Caco-2 (cell line): ENCODE measurements at regions not wholly inside any gene's neighbourhood (a gene's known extent, or its start where the extent isn't known, plus 50 kb on each side); places are given as distances from the start of the nearest gene placed in this dataset.

Source experiments
- BruUV-seq: library from RNA; stranded (reverse); fragments of 400-500 nt; replicated peaks from 2 replicates; lab custom pipeline; 2021; lab: Mats Ljungman, UMichigan
- CTCF ChIA-PET: fragments of 300-600 bp; sonication (Branson Sonifier 250); formaldehyde crosslinking; loops from one replicate; lab custom pipeline; 2022; ENCODE audit warnings: antibody characterized with exemption; lab: Charles Lee
- POLR2A ChIA-PET: fragments of 300-600 bp; sonication (Branson Sonifier 250); formaldehyde crosslinking; loops from one replicate; lab custom pipeline; 2022; ENCODE audit warnings: antibody characterized with exemption; lab: Charles Lee
- DNase-seq, 2 experiments: peaks; one replicate each; pipeline versions ENCODE4 v3.0.0 to v3.0.0-alpha.2; 2020 to 2022
- H3K27me3 ChIP-seq: replicated peaks from 2 replicates; pipeline ENCODE4 v1.6.0; 2011; ENCODE audit warnings: low read length; ENCODE audit not compliant: control insufficient read depth, insufficient read depth
- H3K36me3 ChIP-seq: 2 replicates; pipeline ENCODE4 v1.5.1; 2011; ENCODE audit warnings: low read length; ENCODE audit not compliant: control insufficient read depth, insufficient read depth
- H3K4me1 ChIP-seq: fragments of 250-450 bp; sonication (Bioruptor Pico); 2 replicates; pipeline ENCODE4 v1.5.1; 2020; ENCODE audit warnings: mild to moderate bottlenecking
- H3K4me3 ChIP-seq: 2 replicates; pipeline ENCODE4 v1.5.1; 2011; ENCODE audit warnings: low read depth, mild to moderate bottlenecking, control low read depth, low read length
- H3K9me3 ChIP-seq: fragments of 250-450 bp; sonication (Bioruptor Pico); 2 replicates; pipeline ENCODE4 v1.5.1; 2020; ENCODE audit warnings: mild to moderate bottlenecking, moderate library complexity
- H3K27ac Mint-ChIP-seq: one replicate; pipeline ENCODE4 v1.8.0; 2022; ENCODE audit warnings: mixed read lengths; ENCODE audit not compliant: unreplicated experiment
- H3K27me3 Mint-ChIP-seq: one replicate; pipeline ENCODE4 v1.8.0; 2022; ENCODE audit warnings: mixed read lengths; ENCODE audit not compliant: insufficient read depth, unreplicated experiment
- H3K36me3 Mint-ChIP-seq: one replicate; pipeline ENCODE4 v1.8.0; 2022; ENCODE audit warnings: mild to moderate bottlenecking, mixed read lengths; ENCODE audit not compliant: insufficient read depth, unreplicated experiment
- H3K4me1 Mint-ChIP-seq: one replicate; pipeline ENCODE4 v1.8.0; 2022; ENCODE audit warnings: low read depth, mixed read lengths; ENCODE audit not compliant: unreplicated experiment
- H3K4me3 Mint-ChIP-seq: one replicate; pipeline ENCODE4 v1.8.0; 2022; ENCODE audit warnings: mild to moderate bottlenecking, moderate library complexity, mixed read lengths; ENCODE audit not compliant: unreplicated experiment
- H3K9me3 Mint-ChIP-seq: one replicate; pipeline ENCODE4 v1.8.0; 2022; ENCODE audit warnings: mixed read lengths; ENCODE audit not compliant: unreplicated experiment
- CTCF ChIP-seq, 2 experiments: fragments of 200-600 bp in 1 of 2; IDR thresholded peaks; 1 replicate in 1 of 2; 2 replicates in 1 of 2; pipeline versions ENCODE4 v1.5.1 to v1.8.0; 2011 to 2022; ENCODE audit warnings: antibody characterized with exemption in 1 of 2, control low read depth in 1 of 2, inconsistent platforms in 1 of 2, low read depth in 1 of 2, low read length in 1 of 2, mild to moderate bottlenecking in 1 of 2, moderate library complexity in 1 of 2; ENCODE audit not compliant: insufficient read depth in 1 of 2, severe bottlenecking in 1 of 2, unreplicated experiment in 1 of 2
- intact Hi-C: fragments of 100-400 bp; cut with micrococcal nuclease; formaldehyde crosslinking; loops from one replicate; pipeline ENCODE4 v1.10.0; 2022; ENCODE audit not compliant: unreplicated experiment

- DNase-seq: no peak
- BruUV-seq: no TSS peak
- H3K4me3 ChIP-seq: no peak overlapping the region
- no peak overlapping the region for H3K27ac Mint-ChIP-seq
- H3K4me3 Mint-ChIP-seq: no peak overlapping the region
- no peaks in the 10 kb centered on the region for H3K27me3 ChIP-seq
- no peaks in the 10 kb centered on the region for H3K9me3 Mint-ChIP-seq
- intact Hi-C loops: no loop called here
- no peak for TF ChIP-seq CTCF (IDR thresholded peaks at IDR 0.05; ENCODE audit: insufficient read depth in 1 of 2, low read depth in 1 of 2, low read length in 1 of 2, severe bottlenecking in 1 of 2, unreplicated experiment in 1 of 2)
- H3K4me1 ChIP-seq: peaks cover 7% of the 10 kb centered on the region; the same call in 1 of the 2 replicates
- ChIA-PET CTCF (no interaction called here), POLR2A (no interaction called here)
- peaks cover 3% of the 10 kb centered on the region for H3K27me3 Mint-ChIP-seq
- peaks cover 2% of the 10 kb centered on the region for H3K36me3 Mint-ChIP-seq
- no peaks in the 10 kb centered on the region for H3K36me3 ChIP-seq
- no peaks in the 10 kb centered on the region for H3K9me3 ChIP-seq
- H3K4me1 Mint-ChIP-seq: peaks cover 8% of the 10 kb centered on the region
These were observed 609.0 kb upstream of the CFAP20DC start for GRCh38 chr3:59658866-59659265.

GRCh38 chr3:59658274-59658673, 608.4 kb upstream of the CFAP20DC start:
- no peak for TF ChIP-seq CTCF (IDR thresholded peaks at IDR 0.05; ENCODE audit: insufficient read depth in 1 of 2, low read depth in 1 of 2, low read length in 1 of 2, severe bottlenecking in 1 of 2, unreplicated experiment in 1 of 2)
- Mint-ChIP-seq H3K36me3 (no peaks in the 10 kb centered on the region), H3K4me3 (no peak overlapping the region), H3K27me3 (peaks cover 3% of the 10 kb centered on the region), H3K4me1 (peaks cover 5% of the 10 kb centered on the region), H3K9me3 (no peaks in the 10 kb centered on the region), H3K27ac (no peak overlapping the region)
- ChIA-PET POLR2A (no interaction called here), CTCF (no interaction called here)
- DNase-seq: no peak
- no peaks in the 10 kb centered on the region for H3K9me3 ChIP-seq
- H3K36me3 ChIP-seq: no peaks in the 10 kb centered on the region
- no peak overlapping the region for H3K4me3 ChIP-seq
- H3K4me1 ChIP-seq: peaks cover 5% of the 10 kb centered on the region; the same call in 1 of the 2 replicates
- intact Hi-C loops: no loop called here
- no peaks in the 10 kb centered on the region for H3K27me3 ChIP-seq
- BruUV-seq: no TSS peak

GRCh38 chr3:59655418-59656015, 605.7 kb upstream of the CFAP20DC start:
- Histone ChIP-seq H3K36me3 (no peaks in the 10 kb centered on the region), H3K4me3 (no peak overlapping the region), H3K27me3 (no peaks in the 10 kb centered on the region), H3K9me3 (no peaks in the 10 kb centered on the region), H3K4me1 (peaks cover 2% of the 10 kb centered on the region; the same call in 1 of the 2 replicates)
- no peak overlapping the region for H3K4me3 Mint-ChIP-seq
- H3K27ac Mint-ChIP-seq: no peak overlapping the region
- TF ChIP-seq CTCF (IDR thresholded peaks at IDR 0.05; ENCODE audit: insufficient read depth in 1 of 2, low read depth in 1 of 2, low read length in 1 of 2, severe bottlenecking in 1 of 2, unreplicated experiment in 1 of 2): no peak
- peaks cover 7% of the 10 kb centered on the region for H3K9me3 Mint-ChIP-seq
- peaks cover 3% of the 10 kb centered on the region for H3K27me3 Mint-ChIP-seq
- intact Hi-C loops: no loop called here
- no peak for DNase-seq
- ChIA-PET POLR2A (no interaction called here), CTCF (no interaction called here)
- BruUV-seq: no TSS peak
- H3K4me1 Mint-ChIP-seq: no peaks in the 10 kb centered on the region
- H3K36me3 Mint-ChIP-seq: no peaks in the 10 kb centered on the region
